Activated T-cell treated with anti-CD3 and anti-CD28 coated beads, Interleukin-2, amount 50 U/mL, for 4 hours (primary cell): ENCODE measurements at regions not wholly inside any gene's neighbourhood (a gene's known extent, or its start where the extent isn't known, plus 50 kb on each side); places are given as distances from the start of the nearest gene placed in this dataset.

ENCODE experiments used
- ATAC-seq, 2 donors: fragments of 200-7000 bp; cut with Tn5 transposase; one replicate each; pipeline ENCODE4 v1.10.0; 2021
- DNase-seq: peaks from one replicate; pipeline ENCODE4 v3.0.0-alpha.2; 2020
- H3K27me3 Mint-ChIP-seq: one replicate; pipeline ENCODE4 v1.8.0; 2021; ENCODE audit warnings: low read depth, mixed read lengths
- H3K36me3 Mint-ChIP-seq: one replicate; pipeline ENCODE4 v1.8.0; 2022; ENCODE audit warnings: mixed read lengths; ENCODE audit not compliant: insufficient read depth
- H3K4me1 Mint-ChIP-seq: one replicate; pipeline ENCODE4 v1.8.0; 2021; ENCODE audit warnings: low read depth, mixed read lengths
- H3K4me3 Mint-ChIP-seq: one replicate; pipeline ENCODE4 v1.8.0; 2021; ENCODE audit warnings: mild to moderate bottlenecking, moderate library complexity, mixed read lengths
- H3K9me3 Mint-ChIP-seq: one replicate; pipeline ENCODE4 v1.8.0; 2021; ENCODE audit warnings: mixed read lengths

- H3K4me3 Mint-ChIP-seq: no peak overlapping the region
- DNase-seq (no peak), ATAC-seq (no peak)
- no peaks in the 10 kb centered on the region for H3K36me3 Mint-ChIP-seq
- no peaks in the 10 kb centered on the region for H3K4me1 Mint-ChIP-seq
- H3K27me3 Mint-ChIP-seq: peaks cover 2% of the 10 kb centered on the region
- no peaks in the 10 kb centered on the region for H3K9me3 Mint-ChIP-seq
These were observed 656.5 kb upstream of the RIOK2 start for GRCh38 chr5:97839341-97840086.

- Mint-ChIP-seq H3K4me3 (no peak overlapping the region), H3K4me1 (no peaks in the 10 kb centered on the region), H3K36me3 (no peaks in the 10 kb centered on the region), H3K27me3 (peaks cover 2% of the 10 kb centered on the region), H3K9me3 (no peaks in the 10 kb centered on the region)
- no peak for DNase-seq
- ATAC-seq: no peak
These were observed 657.6 kb upstream of the RIOK2 start for GRCh38 chr5:97840643-97841042.

GRCh38 chr5:97842687-97843086 lies 659.6 kb upstream of the RIOK2 start:
- no peak for ATAC-seq
- DNase-seq: no peak
- Mint-ChIP-seq H3K9me3 (no peaks in the 10 kb centered on the region), H3K36me3 (no peaks in the 10 kb centered on the region), H3K4me1 (no peaks in the 10 kb centered on the region), H3K27me3 (no peaks in the 10 kb centered on the region), H3K4me3 (no peak overlapping the region)

- DNase-seq: no peak
- Mint-ChIP-seq H3K36me3 (no peaks in the 10 kb centered on the region), H3K27me3 (no peaks in the 10 kb centered on the region), H3K4me1 (no peaks in the 10 kb centered on the region), H3K4me3 (no peak overlapping the region), H3K9me3 (no peaks in the 10 kb centered on the region)
- ATAC-seq: no peak
These were observed 661.8 kb upstream of the RIOK2 start for GRCh38 chr5:97844797-97845196.

- Mint-ChIP-seq H3K4me1 (no peaks in the 10 kb centered on the region), H3K27me3 (no peaks in the 10 kb centered on the region), H3K36me3 (no peaks in the 10 kb centered on the region), H3K9me3 (no peaks in the 10 kb centered on the region), H3K4me3 (no peak overlapping the region)
- DNase-seq (no peak), ATAC-seq (no peak)
These were observed 663.6 kb upstream of the RIOK2 start for GRCh38 chr5:97846643-97847042.

- no peaks in the 10 kb centered on the region for H3K27me3 Mint-ChIP-seq
- no peaks in the 10 kb centered on the region for H3K9me3 Mint-ChIP-seq
- H3K36me3 Mint-ChIP-seq: no peaks in the 10 kb centered on the region
- ATAC-seq (no peak), DNase-seq (no peak)
- H3K4me3 Mint-ChIP-seq: no peak overlapping the region
- H3K4me1 Mint-ChIP-seq: no peaks in the 10 kb centered on the region
These were observed 665.0 kb upstream of the RIOK2 start for GRCh38 chr5:97847920-97848631.

GRCh38 chr5:97851036-97851435 lies 668.0 kb upstream of the RIOK2 start:
- Mint-ChIP-seq H3K4me3 (no peak overlapping the region), H3K9me3 (no peaks in the 10 kb centered on the region), H3K27me3 (no peaks in the 10 kb centered on the region), H3K4me1 (no peaks in the 10 kb centered on the region), H3K36me3 (no peaks in the 10 kb centered on the region)
- DNase-seq (no peak), ATAC-seq (no peak)

- Mint-ChIP-seq H3K4me1 (no peaks in the 10 kb centered on the region), H3K9me3 (peaks cover 4% of the 10 kb centered on the region), H3K27me3 (no peaks in the 10 kb centered on the region), H3K36me3 (no peaks in the 10 kb centered on the region), H3K4me3 (no peak overlapping the region)
- ATAC-seq (no peak), DNase-seq (no peak)
These were observed 672.1 kb upstream of the RIOK2 start for GRCh38 chr5:97854871-97855762.

- Mint-ChIP-seq H3K36me3 (no peaks in the 10 kb centered on the region), H3K27me3 (no peaks in the 10 kb centered on the region), H3K4me3 (no peak overlapping the region), H3K4me1 (no peaks in the 10 kb centered on the region), H3K9me3 (peaks cover 7% of the 10 kb centered on the region)
- ATAC-seq: no peak
- no peak for DNase-seq
These were observed 691.4 kb upstream of the RIOK2 start for GRCh38 chr5:97874491-97874890.

- DNase-seq: no peak
- Mint-ChIP-seq H3K4me3 (no peak overlapping the region), H3K9me3 (peaks cover 2% of the 10 kb centered on the region), H3K36me3 (no peaks in the 10 kb centered on the region), H3K27me3 (no peaks in the 10 kb centered on the region), H3K4me1 (no peaks in the 10 kb centered on the region)
- ATAC-seq: no peak
These were observed 693.2 kb upstream of the RIOK2 start for GRCh38 chr5:97876272-97876671.

- no peaks in the 10 kb centered on the region for H3K36me3 Mint-ChIP-seq
These were observed 694.5 kb upstream of the RIOK2 start for GRCh38 chr5:97877588-97877987.

GRCh38 chr5:97888439-97888838 lies 705.4 kb upstream of the RIOK2 start:
- ATAC-seq: peak in 1 of 2 donors; percentile 25
- H3K4me1 Mint-ChIP-seq: no peaks in the 10 kb centered on the region
- H3K9me3 Mint-ChIP-seq: no peaks in the 10 kb centered on the region
- DNase-seq: no peak
- no peak overlapping the region for H3K4me3 Mint-ChIP-seq
- H3K27me3 Mint-ChIP-seq: no peaks in the 10 kb centered on the region
- no peaks in the 10 kb centered on the region for H3K36me3 Mint-ChIP-seq

More at GRCh38 chr5:97877588-97877987, 694.5 kb upstream of the RIOK2 start:
- Mint-ChIP-seq H3K9me3 (peaks cover 2% of the 10 kb centered on the region), H3K4me1 (no peaks in the 10 kb centered on the region), H3K4me3 (no peak overlapping the region), H3K27me3 (no peaks in the 10 kb centered on the region)
- no peak for DNase-seq
- ATAC-seq: no peak

GRCh38 chr5:97891971-97892370 lies 708.9 kb upstream of the RIOK2 start:
- no peak for ATAC-seq
- H3K4me1 Mint-ChIP-seq: no peaks in the 10 kb centered on the region
- no peaks in the 10 kb centered on the region for H3K36me3 Mint-ChIP-seq
- no peak overlapping the region for H3K4me3 Mint-ChIP-seq
- DNase-seq: no peak
- H3K27me3 Mint-ChIP-seq: no peaks in the 10 kb centered on the region
- no peaks in the 10 kb centered on the region for H3K9me3 Mint-ChIP-seq

- no peaks in the 10 kb centered on the region for H3K27me3 Mint-ChIP-seq
These were observed 720.7 kb upstream of the RIOK2 start for GRCh38 chr5:97903742-97904141.

More at GRCh38 chr5:97903742-97904141, 720.7 kb upstream of the RIOK2 start:
- no peak for DNase-seq
- ATAC-seq: no peak
- Mint-ChIP-seq H3K4me1 (no peaks in the 10 kb centered on the region), H3K9me3 (peaks cover 3% of the 10 kb centered on the region), H3K4me3 (no peak overlapping the region), H3K36me3 (no peaks in the 10 kb centered on the region)
